SIG-M5 treated with dmso at 0.1 percent for 504 hours (cell line): ENCODE measurements at regions not wholly inside any gene's neighbourhood (a gene's known extent, or its start where the extent isn't known, plus 50 kb on each side); places are given as distances from the start of the nearest gene placed in this dataset.

Experiments
- DNase-seq: peaks from one replicate; lab custom pipeline; 2025; ENCODE audit not compliant: unreplicated experiment; lab: John Stamatoyannopoulos, UW

DNA sequence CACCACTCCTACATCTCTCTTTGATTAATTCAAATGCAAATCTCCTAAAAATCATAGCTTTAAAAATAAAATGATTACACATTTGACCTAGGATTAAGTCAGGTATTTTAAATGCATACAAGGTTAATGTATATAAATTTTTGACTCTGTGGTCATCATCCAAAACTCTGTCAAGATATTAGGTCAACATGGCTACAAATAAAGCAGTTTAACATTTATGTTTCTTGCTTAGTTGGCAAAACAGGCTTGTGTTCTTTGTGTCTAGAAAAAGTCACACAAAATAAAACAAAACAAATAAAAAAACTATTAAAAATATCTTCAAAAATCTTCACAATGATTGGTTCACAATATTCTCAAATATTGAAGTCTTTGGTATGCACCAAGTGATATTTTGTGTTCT is 473.2 kb downstream of the LRFN5 start:
- DNase-seq: no peak

DNA sequence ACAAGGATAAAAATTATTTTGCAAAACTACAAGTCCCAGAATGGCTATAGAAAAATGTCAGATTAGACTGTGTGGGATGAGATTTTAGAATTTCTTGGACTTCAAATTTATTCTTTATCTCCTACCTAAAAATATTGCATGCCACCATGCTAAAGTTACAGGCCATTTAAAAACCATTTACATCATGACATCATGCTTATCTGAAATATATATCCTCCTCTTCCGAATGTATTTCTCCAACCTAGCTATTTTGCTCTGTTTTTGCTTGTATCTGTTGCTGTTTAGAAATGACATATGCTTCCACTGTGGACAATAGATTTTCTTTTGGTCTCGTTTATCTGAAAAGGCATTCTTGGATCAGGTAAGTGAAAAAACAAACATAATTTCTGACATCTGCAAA is 471.7 kb downstream of the LRFN5 start:
- no peak for DNase-seq

- no peak for DNase-seq
Measured at GRCh38 chr14:42070031-42070430, 463.4 kb downstream of the LRFN5 start.

DNA sequence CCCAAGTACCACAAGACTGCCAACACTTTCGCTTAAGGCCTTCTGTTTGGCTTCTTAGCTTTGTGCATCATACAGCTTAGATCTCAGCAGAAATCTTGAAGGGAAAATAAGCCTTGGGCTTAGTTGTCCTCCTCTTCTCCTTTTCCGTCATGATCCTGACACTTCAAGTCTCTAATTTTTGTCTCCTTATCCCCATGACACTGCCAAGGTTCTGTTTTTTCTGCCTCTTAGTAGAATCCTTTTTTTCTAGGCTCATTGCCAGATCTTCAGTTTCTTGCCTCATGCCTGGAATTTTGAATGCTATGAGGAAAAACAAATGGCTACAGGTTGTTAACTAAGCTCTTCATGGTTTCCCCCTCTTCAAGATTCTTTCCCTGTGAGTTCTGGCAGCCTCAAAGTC is 450.4 kb downstream of the LRFN5 start:
- DNase-seq: no peak

DNA sequence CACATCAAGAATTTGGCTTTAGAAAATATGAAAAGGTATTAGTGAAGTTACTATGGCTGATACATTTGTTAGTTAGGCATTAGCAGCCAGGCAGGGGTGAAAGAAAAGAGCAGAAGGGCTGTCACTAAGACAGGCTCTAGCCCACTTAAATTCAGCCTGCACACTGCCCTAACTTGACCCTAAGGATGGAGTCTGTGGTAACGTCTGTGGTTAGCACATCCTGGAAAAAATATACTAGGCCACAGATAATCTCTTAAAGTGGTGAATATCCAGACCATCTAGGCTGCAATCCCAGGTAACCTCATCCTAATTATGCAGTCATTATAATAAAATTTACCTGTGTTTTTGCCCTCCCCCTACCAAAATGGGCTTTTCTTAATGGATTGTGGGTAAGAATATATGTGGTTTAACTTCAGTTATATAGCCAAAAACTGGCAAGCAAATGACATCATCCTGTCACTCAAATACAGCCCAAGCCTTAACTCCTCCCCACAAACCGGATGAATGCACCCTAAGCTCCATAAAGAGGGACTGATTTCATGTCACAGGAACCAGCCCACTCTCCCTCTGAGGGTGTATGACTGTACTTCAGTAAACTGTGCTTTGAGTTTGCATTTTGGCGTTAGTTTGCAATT is 440.9 kb downstream of the LRFN5 start:
- peak; percentile 28 for DNase-seq

- DNase-seq: no peak
Measured at GRCh38 chr14:42045383-42045782, 438.7 kb downstream of the LRFN5 start.

GRCh38 chr14:42028607-42029006 is 421.9 kb downstream of the LRFN5 start:
- DNase-seq: no peak

GRCh38 chr14:42027271-42027670 is 420.6 kb downstream of the LRFN5 start:
- no peak for DNase-seq

- DNase-seq: no peak
Measured at GRCh38 chr14:42023452-42023851, 416.8 kb downstream of the LRFN5 start.

DNA sequence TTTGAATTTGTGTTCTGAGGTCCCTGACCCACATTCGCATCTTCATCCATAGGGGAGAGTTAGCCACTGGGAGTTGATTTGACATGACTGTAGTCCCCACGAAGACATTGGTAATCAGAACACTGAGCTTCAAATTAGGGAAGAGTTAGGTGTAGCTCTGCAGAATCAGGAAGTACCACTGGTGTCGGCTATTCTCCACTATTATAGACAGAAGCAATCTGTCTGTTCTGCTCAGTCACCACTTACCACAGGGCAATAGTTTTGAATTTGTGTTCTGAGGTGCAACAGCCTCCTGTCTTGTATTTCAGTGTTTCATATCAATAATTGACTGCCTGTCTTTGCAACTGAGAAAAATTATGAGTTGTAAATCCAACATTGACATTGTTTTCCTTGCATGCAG is 407.6 kb downstream of the LRFN5 start:
- no peak for DNase-seq

DNA sequence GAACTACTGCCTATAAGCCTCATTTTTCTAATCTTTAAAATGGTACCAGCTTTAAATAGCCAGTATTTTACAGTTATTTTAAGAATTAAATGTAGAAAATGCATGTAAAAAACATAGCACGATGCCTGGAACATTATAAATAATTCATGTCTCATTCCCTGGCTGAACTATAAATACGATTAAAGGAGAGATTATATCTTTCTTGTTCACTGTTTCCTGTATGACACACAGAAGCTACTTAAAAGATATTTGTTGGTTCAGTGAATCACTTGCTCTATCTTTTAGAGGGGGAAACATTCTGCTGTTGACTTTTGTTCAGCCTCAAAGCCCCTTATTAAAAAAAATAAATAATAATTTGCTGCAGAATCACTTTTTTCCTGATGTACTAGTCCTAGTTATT is 406.9 kb downstream of the LRFN5 start:
- DNase-seq: no peak

- no peak for DNase-seq
Measured at GRCh38 chr14:42013153-42013552, 406.5 kb downstream of the LRFN5 start.

DNA sequence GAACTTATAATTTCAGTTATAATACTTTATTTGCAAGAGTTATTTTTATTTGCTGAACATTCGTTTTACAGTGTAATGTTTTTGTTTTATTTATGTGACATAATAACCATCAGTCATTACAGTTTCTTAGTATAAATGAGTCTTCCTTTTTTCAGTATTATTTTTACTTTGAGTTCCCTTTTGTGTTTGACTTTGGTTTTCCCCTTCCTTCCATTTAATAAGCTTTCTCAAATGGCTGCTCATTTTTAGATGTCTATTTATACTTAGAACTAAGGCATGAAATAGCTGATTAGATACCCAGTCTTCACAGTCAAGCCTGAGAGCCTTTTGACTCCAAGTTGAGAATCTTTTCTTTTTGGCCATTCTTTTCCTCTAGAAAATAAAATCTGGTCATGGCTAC is 404.5 kb downstream of the LRFN5 start:
- DNase-seq: no peak

GRCh38 chr14:42004321-42004720 is 397.6 kb downstream of the LRFN5 start:
- DNase-seq: no peak

DNA sequence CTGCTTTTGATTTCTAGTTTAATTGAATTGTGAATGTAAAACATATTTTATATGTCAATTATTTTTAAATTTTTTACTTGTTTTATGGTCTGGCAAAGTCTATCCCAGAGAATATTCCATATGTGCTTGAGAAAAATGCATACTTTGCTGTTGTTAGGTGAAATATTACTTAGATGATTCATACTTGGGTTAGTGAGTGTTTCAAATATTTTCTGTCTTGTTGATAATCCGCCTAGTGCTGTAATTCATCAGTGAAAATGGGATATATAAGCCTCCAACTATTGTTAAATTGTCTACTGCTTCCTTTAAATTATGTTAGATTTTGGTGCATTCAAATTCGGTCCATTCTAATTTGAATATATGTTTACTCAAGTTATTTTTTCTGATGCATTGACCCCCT is 395.5 kb downstream of the LRFN5 start:
- DNase-seq: no peak

DNA sequence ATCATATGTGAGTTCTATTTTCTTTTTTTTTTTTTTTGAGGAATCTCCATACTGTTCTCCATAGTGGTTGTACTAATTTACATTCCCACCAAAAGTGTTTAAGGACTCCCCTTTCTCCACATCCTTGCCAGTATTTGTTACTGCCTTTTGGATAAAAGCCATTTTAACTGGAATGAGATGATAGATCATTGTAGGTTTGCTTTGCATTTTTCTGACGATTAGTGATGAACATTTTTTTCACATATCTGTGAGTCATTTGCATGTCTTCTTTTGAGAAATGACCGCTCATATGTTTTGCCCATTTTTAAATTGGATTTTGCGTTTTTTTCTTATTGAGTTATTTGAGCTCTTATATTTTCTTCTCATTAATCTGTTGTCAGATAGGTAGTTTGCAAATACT is 394.8 kb downstream of the LRFN5 start:
- DNase-seq: no peak

GRCh38 chr14:42000450-42000849 is 393.8 kb downstream of the LRFN5 start:
- no peak for DNase-seq

GRCh38 chr14:41993687-41994086 is 387.0 kb downstream of the LRFN5 start:
- no peak for DNase-seq

DNA sequence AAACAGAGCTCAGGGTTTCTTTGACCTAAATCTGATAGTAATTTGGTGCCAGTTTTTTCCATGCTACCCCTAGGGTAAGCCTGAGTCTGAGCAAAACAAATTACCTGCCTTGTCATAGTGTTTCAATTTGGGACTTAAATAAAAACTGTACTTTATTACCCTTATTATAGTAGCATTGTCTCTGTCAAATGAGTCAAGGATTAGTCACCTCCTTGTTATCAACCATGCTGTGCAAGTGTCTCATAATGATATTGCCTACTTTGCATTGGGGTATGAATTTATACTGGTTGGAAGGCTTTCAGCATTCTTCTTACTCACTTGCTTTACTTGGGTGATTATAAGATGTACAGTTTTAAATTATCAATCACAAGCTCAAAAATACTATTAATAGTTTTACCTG is 380.0 kb downstream of the LRFN5 start:
- DNase-seq: no peak

DNA sequence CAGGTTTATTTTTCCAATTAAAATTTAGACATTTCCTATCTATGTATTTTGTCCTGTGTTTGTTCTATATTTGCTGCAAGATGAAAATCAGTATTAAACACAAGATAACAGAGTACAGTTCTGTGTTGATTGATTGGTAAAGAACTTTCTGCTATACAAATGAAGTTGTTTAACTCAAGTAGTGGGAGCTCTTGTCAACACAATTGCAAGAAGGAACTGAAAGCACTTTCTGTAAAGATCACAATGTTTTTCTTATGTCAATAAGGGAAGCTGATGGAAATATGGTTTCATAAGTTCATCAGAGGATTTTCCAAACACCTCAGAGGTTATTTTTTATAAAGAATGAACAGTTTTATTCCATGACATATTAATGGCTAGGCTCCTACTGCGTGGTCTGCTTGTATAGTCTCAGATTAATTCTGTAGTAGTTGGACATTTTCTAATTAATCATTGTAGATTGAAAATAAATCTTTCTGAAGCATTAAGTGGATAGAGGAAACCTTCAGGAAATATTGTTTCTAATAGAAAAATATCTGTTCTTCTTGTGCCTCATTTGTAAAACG is 379.5 kb downstream of the LRFN5 start:
- peak; percentile 47 for DNase-seq

GRCh38 chr14:41973178-41973577 is 366.5 kb downstream of the LRFN5 start:
- peak; percentile 44 for DNase-seq

- DNase-seq: no peak
Measured at GRCh38 chr14:41972531-41972930, 365.9 kb downstream of the LRFN5 start.

- peak; percentile 1 for DNase-seq
Measured at GRCh38 chr14:41960281-41960680, 353.6 kb downstream of the LRFN5 start.
